Cerebellar nuclear complex (tissue), 1 donor: ENCODE measurements at regions not wholly inside any gene's neighbourhood (a gene's known extent, or its start where the extent isn't known, plus 50 kb on each side); places are given as distances from the start of the nearest gene placed in this dataset.
A peak's percentile ranks its signal among the peaks of the same experiment; 100 is the strongest.

Source experiments
- DNase-seq, 2 experiments: peaks; one replicate each; lab custom pipeline; 2025; lab: John Stamatoyannopoulos, UW

GRCh38 chr7:79868010-79868409 lies 266.6 kb upstream of the GNAI1 start:
- DNase-seq: no peak

- DNase-seq: no peak
Observed at GRCh38 chr7:79862447-79863210, 272.0 kb upstream of the GNAI1 start.

GRCh38 chr7:79855172-79855571 lies 279.5 kb upstream of the GNAI1 start:
- DNase-seq: no peak

GRCh38 chr7:79854621-79855020 lies 280.0 kb upstream of the GNAI1 start:
- no peak for DNase-seq

- DNase-seq: no peak
Observed at GRCh38 chr7:79837915-79838314, 296.7 kb upstream of the GNAI1 start.

- DNase-seq: no peak
Observed at GRCh38 chr7:79833616-79834015, 301.0 kb upstream of the GNAI1 start.

- no peak for DNase-seq
Observed at GRCh38 chr7:79828866-79829265, 305.8 kb upstream of the GNAI1 start.

GRCh38 chr7:79823246-79823951 lies 311.2 kb upstream of the GNAI1 start:
- no peak for DNase-seq

GRCh38 chr7:79822620-79823240 lies 311.9 kb upstream of the GNAI1 start:
- DNase-seq: no peak

GRCh38 chr7:79820387-79820786 lies 314.2 kb upstream of the GNAI1 start:
- DNase-seq: peak; percentile 46 to 63

- DNase-seq: no peak
Observed at GRCh38 chr7:79810916-79811315, 323.7 kb upstream of the GNAI1 start.

GRCh38 chr7:79806161-79806734 lies 328.4 kb upstream of the GNAI1 start:
- DNase-seq: no peak

GRCh38 chr7:79790656-79791262 lies 337.3 kb upstream of the MAGI2 start:
- no peak for DNase-seq

GRCh38 chr7:79789584-79790345 lies 336.3 kb upstream of the MAGI2 start:
- no peak for DNase-seq

GRCh38 chr7:79787623-79788022 lies 334.2 kb upstream of the MAGI2 start:
- DNase-seq: no peak

GRCh38 chr7:79787096-79787495 lies 333.6 kb upstream of the MAGI2 start:
- no peak for DNase-seq

- DNase-seq: no peak
Observed at GRCh38 chr7:79786187-79786586, 332.7 kb upstream of the MAGI2 start.

GRCh38 chr7:79785556-79785955 lies 332.1 kb upstream of the MAGI2 start:
- DNase-seq: no peak

GRCh38 chr7:79782906-79783305 lies 329.4 kb upstream of the MAGI2 start:
- no peak for DNase-seq

GRCh38 chr7:79782256-79782655 lies 328.8 kb upstream of the MAGI2 start:
- DNase-seq: no peak

- DNase-seq: no peak
Observed at GRCh38 chr7:79781716-79782115, 328.2 kb upstream of the MAGI2 start.
